Mesenchymal stem cell (in vitro differentiated cells and primary cell): ENCODE measurements at regions not wholly inside any gene's neighbourhood (a gene's known extent, or its start where the extent isn't known, plus 50 kb on each side); places are given as distances from the start of the nearest gene placed in this dataset.

Source experiments
- DNase-seq: peaks from one replicate; pipeline ENCODE4 v3.0.0-alpha.2; 2013
- H2AFZ ChIP-seq: one replicate; pipeline ENCODE4 v1.6.1; 2013; ENCODE audit warnings: low read depth, mild to moderate bottlenecking, control low read depth, inconsistent platforms, low read length, moderate library complexity
- H2AK5ac ChIP-seq: 2 replicates; pipeline ENCODE4 v1.6.1; 2013; ENCODE audit warnings: low read length, moderate library complexity, mild to moderate bottlenecking, inconsistent platforms; ENCODE audit not compliant: severe bottlenecking
- H2BK120ac ChIP-seq: one replicate; pipeline ENCODE4 v1.6.1; 2013; ENCODE audit warnings: low read depth, mild to moderate bottlenecking, inconsistent platforms, low read length, moderate library complexity
- H2BK12ac ChIP-seq, 2 experiments: one replicate each; pipeline ENCODE4 v1.6.1; 2013; ENCODE audit warnings: inconsistent platforms in 2 of 2, low read length in 2 of 2, mild to moderate bottlenecking in 2 of 2, moderate library complexity in 2 of 2, control low read depth in 1 of 2
- H2BK15ac ChIP-seq: one replicate; pipeline ENCODE4 v1.6.1; 2013; ENCODE audit warnings: mild to moderate bottlenecking, low read depth, inconsistent platforms; ENCODE audit not compliant: poor library complexity, severe bottlenecking
- H2BK5ac ChIP-seq: 2 replicates; pipeline ENCODE4 v1.6.1; 2013; ENCODE audit warnings: low read depth, mild to moderate bottlenecking, low read length, control low read depth, inconsistent platforms; ENCODE audit not compliant: poor library complexity, severe bottlenecking
- H3K14ac ChIP-seq, 2 experiments: one replicate each; pipeline ENCODE4 v1.6.1; 2013; ENCODE audit warnings: inconsistent platforms in 2 of 2, low read length in 2 of 2, control low read depth in 1 of 2, mild to moderate bottlenecking in 1 of 2, moderate library complexity in 1 of 2
- H3K18ac ChIP-seq, 2 experiments: one replicate each; pipeline ENCODE4 v1.6.1; 2013; ENCODE audit warnings: inconsistent platforms in 2 of 2, low read length in 2 of 2, control low read depth in 1 of 2, low read depth in 1 of 2, mild to moderate bottlenecking in 1 of 2
- H3K23ac ChIP-seq, 2 experiments: one replicate each; pipeline ENCODE4 v1.6.1; 2013; ENCODE audit warnings: inconsistent platforms in 2 of 2, low read length in 2 of 2, mild to moderate bottlenecking in 2 of 2, moderate library complexity in 2 of 2, control low read depth in 1 of 2
- H3K27ac ChIP-seq: 2 replicates; pipeline ENCODE4 v1.5.1; 2013; ENCODE audit warnings: mild to moderate bottlenecking, moderate library complexity, low read length, control low read depth, inconsistent platforms; ENCODE audit not compliant: poor library complexity, severe bottlenecking
- H3K27me3 ChIP-seq, 2 experiments: 2 replicates each; pipeline versions ENCODE4 v1.6.1 to v1.7.0; 2013; ENCODE audit warnings: low read length in 2 of 2, mild to moderate bottlenecking in 2 of 2, moderate library complexity in 2 of 2, control low read depth in 1 of 2, inconsistent platforms in 1 of 2; ENCODE audit not compliant: control insufficient read depth in 1 of 2, insufficient read depth in 1 of 2
- H3K36me3 ChIP-seq, 2 experiments: 2 replicates each; pipeline versions ENCODE4 v1.6.1 to v1.7.0; 2013; ENCODE audit warnings: low read length in 2 of 2, control low read depth in 1 of 2, inconsistent platforms in 1 of 2, low read depth in 1 of 2, mild to moderate bottlenecking in 1 of 2; ENCODE audit not compliant: insufficient read depth in 2 of 2, control insufficient read depth in 1 of 2
- H3K4ac ChIP-seq, 2 experiments: one replicate each; pipeline ENCODE4 v1.6.1; 2013; ENCODE audit warnings: inconsistent platforms in 2 of 2, low read length in 2 of 2, mild to moderate bottlenecking in 2 of 2, moderate library complexity in 2 of 2, control low read depth in 1 of 2, low read depth in 1 of 2
- H3K4me1 ChIP-seq: 2 replicates; pipeline ENCODE4 v1.6.1; 2013; ENCODE audit warnings: low read depth, low read length, control low read depth; ENCODE audit not compliant: control insufficient read depth, insufficient read depth
- H3K4me2 ChIP-seq: 2 replicates; pipeline ENCODE4 v1.6.1; 2013; ENCODE audit warnings: low read length, mild to moderate bottlenecking, inconsistent platforms; ENCODE audit not compliant: poor library complexity, severe bottlenecking
- H3K4me3 ChIP-seq, 2 experiments: 2 replicates each; pipeline versions ENCODE4 v1.5.1 to v1.7.0; 2013; ENCODE audit warnings: low read length in 2 of 2, mild to moderate bottlenecking in 2 of 2, control low read depth in 1 of 2, low read depth in 1 of 2; ENCODE audit not compliant: insufficient read depth in 1 of 2
- H3K79me1 ChIP-seq: replicated peaks from 2 replicates; pipeline ENCODE4 v1.6.1; 2013; ENCODE audit warnings: mild to moderate bottlenecking, control low read depth, low read length, inconsistent platforms; ENCODE audit not compliant: poor library complexity, severe bottlenecking
- H3K9ac ChIP-seq: 2 replicates; pipeline ENCODE4 v1.7.0; 2013; ENCODE audit warnings: mild to moderate bottlenecking, low read length, moderate library complexity
- H3K9me3 ChIP-seq: 2 replicates; pipeline ENCODE4 v1.7.0; 2013; ENCODE audit warnings: mild to moderate bottlenecking, low read length; ENCODE audit not compliant: control insufficient read depth
- H4K8ac ChIP-seq: one replicate; pipeline ENCODE4 v1.6.1; 2013; ENCODE audit warnings: inconsistent platforms, mild to moderate bottlenecking, low read length, moderate library complexity
- H4K91ac ChIP-seq: one replicate; pipeline ENCODE4 v1.6.1; 2013; ENCODE audit warnings: mild to moderate bottlenecking, low read length, inconsistent platforms
- WGBS: methylation state at CpG from one replicate; pipeline ENCODE4 v1.1.7; 2013; ENCODE audit warnings: mixed read lengths; 5-methylcytosine and 5-hydroxymethylcytosine counted together

- Histone ChIP-seq H2AK5ac (peak overlapping the region; percentile 54), H2BK5ac (no peak overlapping the region), H3K4me2 (no peak overlapping the region), H3K36me3 (no peaks in the 10 kb centered on the region), H3K79me1 (no peaks in the 10 kb centered on the region), H2AFZ (no peak overlapping the region), H4K8ac (no peak overlapping the region), H2BK15ac (no peak overlapping the region), H3K4me3 (no peak overlapping the region), H4K91ac (no peak overlapping the region), H3K23ac (no peak overlapping the region), H3K14ac (no peak overlapping the region), H3K18ac (no peak overlapping the region), H3K4ac (no peak overlapping the region), H3K9ac (no peak overlapping the region), H3K9me3 (no peaks in the 10 kb centered on the region), H3K27me3 (peaks cover 0 to 19% of the 10 kb centered on the region in 2 experiments), H2BK12ac (no peak overlapping the region), H3K4me1 (peaks cover 3% of the 10 kb centered on the region), H3K27ac (no peak overlapping the region), H2BK120ac (no peak overlapping the region)
- no peak for DNase-seq
- WGBS = 65% methylated on average over 7 of the region's 8 CpGs
Measured at GRCh38 chr19:28943651-28944050, 269.3 kb downstream of the UQCRFS1 start.

GRCh38 chr19:28941833-28942232 is 271.1 kb downstream of the UQCRFS1 start:
- no peak overlapping the region for H3K4ac ChIP-seq
- H2BK15ac ChIP-seq = no peak overlapping the region
- H4K8ac ChIP-seq = no peak overlapping the region
- 88% methylated on average over 8 of the region's 11 CpGs for WGBS
- H3K27ac ChIP-seq = no peak overlapping the region
- no peak overlapping the region for H2AK5ac ChIP-seq
- H2BK5ac ChIP-seq = no peak overlapping the region
- no peak overlapping the region for H3K4me3 ChIP-seq
- no peak overlapping the region for H3K14ac ChIP-seq
- H3K79me1 ChIP-seq = no peaks in the 10 kb centered on the region
- H4K91ac ChIP-seq = no peak overlapping the region
- H3K9ac ChIP-seq = no peak overlapping the region
- H3K9me3 ChIP-seq = no peaks in the 10 kb centered on the region
- H2AFZ ChIP-seq = no peak overlapping the region
- no peak for DNase-seq
- H3K18ac ChIP-seq = no peak overlapping the region
- no peak overlapping the region for H2BK120ac ChIP-seq
- H3K23ac ChIP-seq = no peak overlapping the region
- no peak overlapping the region for H2BK12ac ChIP-seq
- no peak overlapping the region for H3K4me2 ChIP-seq
- H3K4me1 ChIP-seq = peaks cover 3% of the 10 kb centered on the region
- peaks cover 0 to 13% of the 10 kb centered on the region in 2 experiments for H3K27me3 ChIP-seq
- no peaks in the 10 kb centered on the region for H3K36me3 ChIP-seq

GRCh38 chr19:28940751-28941500 is 272.0 kb downstream of the UQCRFS1 start:
- 55% methylated on average over 5 of the region's 7 CpGs for WGBS
- H2AK5ac ChIP-seq = no peak overlapping the region
- no peak overlapping the region for H2BK5ac ChIP-seq
- H3K4ac ChIP-seq = no peak overlapping the region
- H2AFZ ChIP-seq = no peak overlapping the region
- no peaks in the 10 kb centered on the region for H3K79me1 ChIP-seq
- H3K23ac ChIP-seq = no peak overlapping the region
- no peaks in the 10 kb centered on the region for H3K36me3 ChIP-seq
- H4K8ac ChIP-seq = no peak overlapping the region
- H3K27me3 ChIP-seq = peaks cover 0 to 4% of the 10 kb centered on the region in 2 experiments
- no peak overlapping the region for H3K4me3 ChIP-seq
- H3K18ac ChIP-seq = no peak overlapping the region
- peaks cover 3% of the 10 kb centered on the region for H3K4me1 ChIP-seq
- no peak overlapping the region for H3K4me2 ChIP-seq
- H4K91ac ChIP-seq = no peak overlapping the region
- no peak overlapping the region for H2BK12ac ChIP-seq
- no peak overlapping the region for H3K9ac ChIP-seq
- H2BK15ac ChIP-seq = no peak overlapping the region
- no peak for DNase-seq
- no peak overlapping the region for H2BK120ac ChIP-seq
- peak overlapping the region; percentile 26 for H3K27ac ChIP-seq
- H3K14ac ChIP-seq = no peak overlapping the region
- H3K9me3 ChIP-seq = no peaks in the 10 kb centered on the region

GRCh38 chr19:28939236-28939635 is 273.7 kb downstream of the UQCRFS1 start:
- Histone ChIP-seq H3K36me3 (no peaks in the 10 kb centered on the region), H3K4me1 (peaks cover 3% of the 10 kb centered on the region), H3K4me2 (no peak overlapping the region), H3K79me1 (no peaks in the 10 kb centered on the region), H4K91ac (no peak overlapping the region), H3K18ac (no peak overlapping the region), H3K9me3 (no peaks in the 10 kb centered on the region), H2BK120ac (no peak overlapping the region), H3K14ac (no peak overlapping the region), H3K27me3 (no peaks in the 10 kb centered on the region), H3K23ac (no peak overlapping the region), H3K9ac (no peak overlapping the region), H2BK12ac (no peak overlapping the region), H3K27ac (no peak overlapping the region), H4K8ac (no peak overlapping the region), H2AFZ (no peak overlapping the region), H2BK5ac (no peak overlapping the region), H2BK15ac (no peak overlapping the region), H2AK5ac (no peak overlapping the region), H3K4ac (no peak overlapping the region), H3K4me3 (no peak overlapping the region)
- DNase-seq = no peak
